ENCODE measurements at regions not wholly inside any gene's neighbourhood (a gene's known extent, or its start where the extent isn't known, plus 50 kb on each side); places are given as distances from the start of the nearest gene placed in this dataset.

DNA sequence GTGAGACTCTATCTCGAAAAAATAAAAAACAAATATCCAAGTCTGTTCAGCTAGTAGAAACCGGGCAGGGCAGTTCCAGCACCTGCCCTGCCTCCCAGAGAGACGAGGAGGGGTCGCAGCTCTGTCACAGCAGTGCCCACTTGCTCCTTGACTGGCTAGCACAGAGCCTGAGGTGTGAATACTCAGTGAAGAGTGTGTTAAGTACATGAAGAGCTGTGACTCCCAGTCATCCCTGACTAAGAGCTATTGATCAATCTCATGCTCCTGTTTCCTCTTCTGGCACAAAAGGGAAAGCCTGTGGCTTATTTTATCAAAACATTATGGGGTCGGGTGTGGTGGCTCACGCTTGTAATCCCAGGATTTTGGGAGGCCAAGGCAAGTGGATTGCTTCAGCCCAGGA lies 83.0 kb upstream of the FZD7 start:
- TF ChIP-seq CTCF (IDR thresholded peaks at IDR 0.05): no peak
- TF ChIP-seq MEF2A (IDR thresholded peaks at IDR 0.05; ENCODE audit: borderline replicate concordance, low read depth): no peak
- TF ChIP-seq REST (IDR thresholded peaks at IDR 0.05; ENCODE audit: low read depth, low read length): no peak
- no peak for TF ChIP-seq SMC3 (IDR thresholded peaks at IDR 0.05; ENCODE audit: low read depth, low read length)
- no peak for TF ChIP-seq EP300 (IDR thresholded peaks at IDR 0.05; ENCODE audit: borderline replicate concordance in 1 of 2, low read depth in 1 of 2, low read length in 1 of 2)
- TF ChIP-seq RFX5 (IDR thresholded peaks at IDR 0.05; ENCODE audit: low read length): no peak
- no peak for TF ChIP-seq POLR2AphosphoS5 (IDR thresholded peaks at IDR 0.05; ENCODE audit: low read depth, low read length)
- TF ChIP-seq TAF1 (IDR thresholded peaks at IDR 0.05; ENCODE audit: borderline replicate concordance, low read depth, low read length): no peak
- TF ChIP-seq, protein P1, sequence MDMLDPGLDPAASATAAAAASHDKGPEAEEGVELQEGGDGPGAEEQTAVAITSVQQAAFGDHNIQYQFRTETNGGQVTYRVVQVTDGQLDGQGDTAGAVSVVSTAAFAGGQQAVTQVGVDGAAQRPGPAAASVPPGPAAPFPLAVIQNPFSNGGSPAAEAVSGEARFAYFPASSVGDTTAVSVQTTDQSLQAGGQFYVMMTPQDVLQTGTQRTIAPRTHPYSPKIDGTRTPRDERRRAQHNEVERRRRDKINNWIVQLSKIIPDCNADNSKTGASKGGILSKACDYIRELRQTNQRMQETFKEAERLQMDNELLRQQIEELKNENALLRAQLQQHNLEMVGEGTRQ (IDR thresholded peaks at IDR 0.05; ENCODE audit: borderline replicate concordance, low read depth, low read length): no peak
- TF ChIP-seq RAD21 (IDR thresholded peaks at IDR 0.05; ENCODE audit: low read length): no peak
- no peak for TF ChIP-seq ELF1 (IDR thresholded peaks at IDR 0.05)

Measured in SK-N-SH (cell line).